ACC112 (cell line): ENCODE measurements at regions not wholly inside any gene's neighbourhood (a gene's known extent, or its start where the extent isn't known, plus 50 kb on each side); places are given as distances from the start of the nearest gene placed in this dataset.

Experiments used
- H2AFZ ChIP-seq: fragments of 200-600 bp; sonication (generic); one replicate; pipeline ENCODE4 v1.6.0; 2017; ENCODE audit warnings: antibody characterized with exemption, low read length; ENCODE audit not compliant: unreplicated experiment
- H3K27ac ChIP-seq: fragments of 200-600 bp; sonication (generic); 2 replicates; pipeline ENCODE4 v1.5.1; 2014; ENCODE audit warnings: low read depth, mild to moderate bottlenecking, antibody characterized with exemption, low read length, moderate library complexity
- H3K27me3 ChIP-seq: fragments of 200-600 bp; sonication (generic); 2 replicates; pipeline ENCODE4 v1.6.1; 2014; ENCODE audit warnings: mild to moderate bottlenecking, antibody characterized with exemption, low read length, moderate library complexity, mixed read lengths; ENCODE audit not compliant: insufficient read depth
- H3K36me3 ChIP-seq: fragments of 200-600 bp; sonication (generic); 2 replicates; pipeline ENCODE4 v1.6.1; 2016; ENCODE audit warnings: mild to moderate bottlenecking, antibody characterized with exemption, low read length, moderate library complexity, mixed read lengths; ENCODE audit not compliant: insufficient read depth
- H3K4me1 ChIP-seq: fragments of 200-600 bp; sonication (generic); one replicate; pipeline ENCODE4 v1.6.1; 2016; ENCODE audit warnings: low read length, mixed read lengths; ENCODE audit not compliant: insufficient read depth, unreplicated experiment, control insufficient read depth
- H3K4me3 ChIP-seq: fragments of 200-600 bp; sonication (generic); 2 replicates; pipeline ENCODE4 v1.5.1; 2014; ENCODE audit warnings: mild to moderate bottlenecking, low read depth, low read length
- H3K79me2 ChIP-seq: fragments of 200-600 bp; sonication (generic); one replicate; pipeline ENCODE4 v1.6.0; 2016; ENCODE audit warnings: low read length; ENCODE audit not compliant: control insufficient read depth, unreplicated experiment, insufficient read depth

- H3K36me3 ChIP-seq: no peaks in the 10 kb centered on the region
- no peaks in the 10 kb centered on the region for H3K79me2 ChIP-seq
- no peaks in the 10 kb centered on the region for H3K4me1 ChIP-seq
- H3K27ac ChIP-seq: no peak overlapping the region
- no peak overlapping the region for H2AFZ ChIP-seq
- H3K4me3 ChIP-seq: no peak overlapping the region
- no peaks in the 10 kb centered on the region for H3K27me3 ChIP-seq
These were observed 322.8 kb downstream of the UQCRFS1 start for GRCh38 chr19:28889941-28890670.

- no peak overlapping the region for H2AFZ ChIP-seq
- no peaks in the 10 kb centered on the region for H3K36me3 ChIP-seq
- H3K27ac ChIP-seq: no peak overlapping the region
- H3K79me2 ChIP-seq: no peaks in the 10 kb centered on the region
- H3K4me3 ChIP-seq: no peak overlapping the region
- H3K4me1 ChIP-seq: peaks cover 3% of the 10 kb centered on the region
- H3K27me3 ChIP-seq: no peaks in the 10 kb centered on the region
These were observed 324.9 kb downstream of the UQCRFS1 start for GRCh38 chr19:28887920-28888618.

GRCh38 chr19:28886708-28887107, 326.2 kb downstream of the UQCRFS1 start:
- Histone ChIP-seq H3K4me3 (no peak overlapping the region), H3K27me3 (no peaks in the 10 kb centered on the region), H3K79me2 (no peaks in the 10 kb centered on the region), H3K27ac (no peak overlapping the region), H3K4me1 (peaks cover 3% of the 10 kb centered on the region), H2AFZ (no peak overlapping the region), H3K36me3 (no peaks in the 10 kb centered on the region)

- H3K27ac ChIP-seq: no peak overlapping the region
- no peaks in the 10 kb centered on the region for H3K36me3 ChIP-seq
- no peaks in the 10 kb centered on the region for H3K27me3 ChIP-seq
- H3K79me2 ChIP-seq: no peaks in the 10 kb centered on the region
- H3K4me1 ChIP-seq: peaks cover 3% of the 10 kb centered on the region
- H3K4me3 ChIP-seq: no peak overlapping the region
- H2AFZ ChIP-seq: no peak overlapping the region
These were observed 327.0 kb downstream of the UQCRFS1 start for GRCh38 chr19:28885965-28886364.

- Histone ChIP-seq H3K4me3 (no peak overlapping the region), H3K27ac (no peak overlapping the region), H3K4me1 (peaks cover 3% of the 10 kb centered on the region), H3K27me3 (no peaks in the 10 kb centered on the region), H2AFZ (no peak overlapping the region), H3K79me2 (no peaks in the 10 kb centered on the region), H3K36me3 (no peaks in the 10 kb centered on the region)
These were observed 328.0 kb downstream of the UQCRFS1 start for GRCh38 chr19:28884786-28885476.

GRCh38 chr19:28883241-28883693, 329.7 kb downstream of the UQCRFS1 start:
- no peak overlapping the region for H3K27ac ChIP-seq
- no peaks in the 10 kb centered on the region for H3K36me3 ChIP-seq
- H3K4me1 ChIP-seq: peaks cover 3% of the 10 kb centered on the region
- no peaks in the 10 kb centered on the region for H3K79me2 ChIP-seq
- H3K4me3 ChIP-seq: no peak overlapping the region
- H3K27me3 ChIP-seq: no peaks in the 10 kb centered on the region
- no peak overlapping the region for H2AFZ ChIP-seq

- Histone ChIP-seq H3K4me3 (no peak overlapping the region), H2AFZ (no peak overlapping the region), H3K36me3 (no peaks in the 10 kb centered on the region), H3K27ac (no peak overlapping the region), H3K27me3 (no peaks in the 10 kb centered on the region), H3K4me1 (peaks cover 3% of the 10 kb centered on the region), H3K79me2 (no peaks in the 10 kb centered on the region)
These were observed 330.1 kb downstream of the UQCRFS1 start for GRCh38 chr19:28882818-28883217.

GRCh38 chr19:28881616-28882015, 331.3 kb downstream of the UQCRFS1 start:
- Histone ChIP-seq H3K4me1 (peaks cover 3% of the 10 kb centered on the region), H3K36me3 (no peaks in the 10 kb centered on the region), H2AFZ (no peak overlapping the region), H3K4me3 (no peak overlapping the region), H3K27me3 (no peaks in the 10 kb centered on the region), H3K27ac (no peak overlapping the region), H3K79me2 (no peaks in the 10 kb centered on the region)

- Histone ChIP-seq H3K36me3 (no peaks in the 10 kb centered on the region), H3K4me1 (peaks cover 3% of the 10 kb centered on the region), H3K4me3 (no peak overlapping the region), H3K27ac (no peak overlapping the region), H3K27me3 (no peaks in the 10 kb centered on the region), H2AFZ (no peak overlapping the region), H3K79me2 (no peaks in the 10 kb centered on the region)
These were observed 332.1 kb downstream of the UQCRFS1 start for GRCh38 chr19:28880735-28881401.

- no peak overlapping the region for H2AFZ ChIP-seq
- no peak overlapping the region for H3K4me3 ChIP-seq
- no peaks in the 10 kb centered on the region for H3K27me3 ChIP-seq
- peaks cover 3% of the 10 kb centered on the region for H3K4me1 ChIP-seq
- no peak overlapping the region for H3K27ac ChIP-seq
- no peaks in the 10 kb centered on the region for H3K36me3 ChIP-seq
- no peaks in the 10 kb centered on the region for H3K79me2 ChIP-seq
These were observed 333.9 kb downstream of the UQCRFS1 start for GRCh38 chr19:28878862-28879566.
